Nephron (organoid): ENCODE measurements at regions not wholly inside any gene's neighbourhood (a gene's known extent, or its start where the extent isn't known, plus 50 kb on each side); places are given as distances from the start of the nearest gene placed in this dataset.
A peak's percentile ranks its signal among the peaks of the same experiment; 100 is the strongest.
"Not testable (repeated sequence)": the region's sequence is repeated elsewhere in the genome, so short reads cannot be mapped to it uniquely, and the experiment has no call there.

Source experiments
- H3K27ac Mint-ChIP-seq, 3 experiments: 2 replicates each; pipeline ENCODE4 v1.8.0; 2020; ENCODE audit warnings: mixed read lengths in 3 of 3, mild to moderate bottlenecking in 2 of 3, moderate library complexity in 1 of 3
- H3K27me3 Mint-ChIP-seq: 2 replicates; pipeline ENCODE4 v1.8.0; 2021; ENCODE audit warnings: low read depth, mild to moderate bottlenecking, moderate library complexity, mixed read lengths
- H3K36me3 Mint-ChIP-seq: 2 replicates; pipeline ENCODE4 v1.8.0; 2020; ENCODE audit warnings: low read depth, mixed read lengths
- H3K4me1 Mint-ChIP-seq: 2 replicates; pipeline ENCODE4 v1.8.0; 2020; ENCODE audit warnings: mixed read lengths
- H3K4me3 Mint-ChIP-seq, 3 experiments: 2 replicates each; pipeline ENCODE4 v1.8.0; 2020; ENCODE audit warnings: mild to moderate bottlenecking in 3 of 3, mixed read lengths in 3 of 3, moderate library complexity in 2 of 3
- H3K9me3 Mint-ChIP-seq: 2 replicates; pipeline ENCODE4 v1.8.0; 2020; ENCODE audit warnings: mixed read lengths
- TF ChIP-seq, protein P1 (sequence below), 3 experiments: fragments of 200-600 bp; sonication (generic); IDR thresholded peaks; one replicate each; pipeline ENCODE4 v1.5.0; 2021; ENCODE audit warnings: antibody characterized with exemption in 3 of 3; ENCODE audit not compliant: unreplicated experiment in 3 of 3

DNA sequence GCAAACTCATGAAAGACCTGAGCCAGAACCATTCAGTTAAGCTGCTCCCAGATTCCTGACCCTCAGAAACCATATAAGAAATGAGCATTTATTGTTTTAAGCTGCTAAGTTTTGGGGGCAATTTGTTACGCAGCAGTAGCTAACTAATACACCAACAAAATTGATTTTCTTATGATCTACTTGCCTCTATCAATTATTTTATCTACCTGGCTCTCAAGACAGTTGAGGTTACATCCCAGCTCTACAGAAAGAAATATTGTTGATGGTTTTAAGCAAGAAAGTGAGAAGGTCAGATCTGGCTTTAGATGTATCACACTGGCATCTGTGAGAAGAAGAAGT, 103.1 kb upstream of the MDM1 start:
- Mint-ChIP-seq H3K4me3 (no peak overlapping the region), H3K4me1 (peaks cover 50% of the 10 kb centered on the region), H3K9me3 (peaks cover 3% of the 10 kb centered on the region), H3K27ac (no peak overlapping the region), H3K36me3 (no peaks in the 10 kb centered on the region), H3K27me3 (no peaks in the 10 kb centered on the region)
- TF ChIP-seq, protein P1, sequence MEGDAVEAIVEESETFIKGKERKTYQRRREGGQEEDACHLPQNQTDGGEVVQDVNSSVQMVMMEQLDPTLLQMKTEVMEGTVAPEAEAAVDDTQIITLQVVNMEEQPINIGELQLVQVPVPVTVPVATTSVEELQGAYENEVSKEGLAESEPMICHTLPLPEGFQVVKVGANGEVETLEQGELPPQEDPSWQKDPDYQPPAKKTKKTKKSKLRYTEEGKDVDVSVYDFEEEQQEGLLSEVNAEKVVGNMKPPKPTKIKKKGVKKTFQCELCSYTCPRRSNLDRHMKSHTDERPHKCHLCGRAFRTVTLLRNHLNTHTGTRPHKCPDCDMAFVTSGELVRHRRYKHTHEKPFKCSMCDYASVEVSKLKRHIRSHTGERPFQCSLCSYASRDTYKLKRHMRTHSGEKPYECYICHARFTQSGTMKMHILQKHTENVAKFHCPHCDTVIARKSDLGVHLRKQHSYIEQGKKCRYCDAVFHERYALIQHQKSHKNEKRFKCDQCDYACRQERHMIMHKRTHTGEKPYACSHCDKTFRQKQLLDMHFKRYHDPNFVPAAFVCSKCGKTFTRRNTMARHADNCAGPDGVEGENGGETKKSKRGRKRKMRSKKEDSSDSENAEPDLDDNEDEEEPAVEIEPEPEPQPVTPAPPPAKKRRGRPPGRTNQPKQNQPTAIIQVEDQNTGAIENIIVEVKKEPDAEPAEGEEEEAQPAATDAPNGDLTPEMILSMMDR (IDR thresholded peaks at IDR 0.05; ENCODE audit: unreplicated experiment in 3 of 3): no peak

DNA sequence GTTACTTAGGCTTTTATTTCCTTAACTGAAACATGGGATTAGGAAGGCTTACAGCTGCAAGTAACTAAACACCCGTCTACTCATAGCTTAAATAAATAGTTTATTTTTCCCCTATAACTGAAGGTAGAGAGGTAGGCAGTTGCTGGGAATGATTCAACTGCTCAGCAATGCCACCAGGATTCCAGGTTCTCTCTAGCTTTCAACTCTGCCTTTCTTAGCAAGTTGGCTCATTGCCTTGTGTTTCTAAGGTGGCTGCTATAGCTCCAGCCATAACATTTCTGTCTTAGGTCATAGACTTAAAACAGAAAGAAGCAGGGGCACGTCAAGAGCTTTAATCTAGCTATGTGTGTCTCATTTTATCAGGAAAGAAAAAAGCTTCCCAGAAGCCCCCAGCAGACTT, 103.7 kb upstream of the MDM1 start:
- TF ChIP-seq, protein P1 (IDR thresholded peaks at IDR 0.05; ENCODE audit: unreplicated experiment in 3 of 3): no peak
- Mint-ChIP-seq H3K27me3 (no peaks in the 10 kb centered on the region), H3K4me3 (no peak overlapping the region), H3K27ac (no peak overlapping the region), H3K4me1 (peaks cover 51% of the 10 kb centered on the region), H3K9me3 (peaks cover 3% of the 10 kb centered on the region), H3K36me3 (no peaks in the 10 kb centered on the region)

DNA sequence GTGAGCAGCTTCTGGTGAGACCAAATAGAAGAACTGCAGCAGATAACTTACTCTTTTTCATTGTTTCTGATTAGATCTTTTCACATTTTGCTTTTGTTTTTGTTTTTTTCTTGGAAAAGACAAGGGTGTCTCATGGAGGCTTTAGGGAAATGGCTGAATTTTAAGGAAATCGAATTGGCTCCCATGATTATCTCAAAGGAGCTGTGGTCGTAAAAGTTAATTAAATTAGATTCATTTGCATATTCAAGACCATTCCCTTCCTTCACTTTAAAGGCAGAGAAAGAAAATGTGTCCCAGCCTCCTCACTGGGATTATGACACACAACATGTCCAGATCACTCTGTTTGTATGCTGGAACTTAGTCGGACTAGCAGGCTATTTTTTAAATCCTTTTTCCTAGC, 106.4 kb upstream of the MDM1 start:
- TF ChIP-seq, protein P1 (IDR thresholded peaks at IDR 0.05; ENCODE audit: unreplicated experiment in 3 of 3): no peak
- Mint-ChIP-seq H3K27ac (peak overlapping the region in 1 of 3 experiments; percentile 21), H3K4me3 (no peak overlapping the region), H3K36me3 (peaks cover 3% of the 10 kb centered on the region), H3K4me1 (peaks cover 39% of the 10 kb centered on the region), H3K9me3 (peaks cover 10% of the 10 kb centered on the region), H3K27me3 (no peaks in the 10 kb centered on the region)

DNA sequence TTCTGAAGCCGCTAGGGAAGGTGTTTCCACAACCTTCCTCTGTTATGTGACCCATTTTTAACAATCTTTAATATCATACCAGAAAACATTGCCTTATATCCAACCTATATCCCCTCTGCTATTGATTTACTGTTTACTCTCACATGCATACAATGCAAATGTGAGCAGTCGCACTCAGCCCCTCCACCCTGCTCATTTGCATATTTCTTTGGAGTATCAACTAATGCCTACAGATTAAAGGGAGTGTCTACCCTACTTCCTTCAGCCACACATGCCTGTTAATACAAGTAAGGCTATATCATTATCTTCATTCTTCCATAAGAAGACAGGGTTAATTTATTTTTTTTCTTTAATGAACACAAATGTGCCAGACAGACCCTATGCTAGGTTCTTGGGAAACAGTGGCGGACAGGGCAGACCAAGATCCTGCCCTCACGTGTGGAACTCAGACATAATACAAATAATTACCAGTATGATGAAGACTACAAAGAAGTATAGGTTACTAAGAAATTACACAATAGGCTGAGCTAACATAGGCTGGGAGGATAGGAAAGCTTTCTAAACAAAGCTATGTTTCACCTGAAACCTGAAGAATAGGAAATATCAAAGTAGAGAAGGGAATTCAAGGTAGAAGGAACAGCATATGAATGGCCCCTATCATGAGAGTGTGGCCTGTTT, 107.3 kb upstream of the MDM1 start:
- H3K27ac Mint-ChIP-seq: peak overlapping the region; percentile 16 to 28 (median 26)
- no peaks in the 10 kb centered on the region for H3K27me3 Mint-ChIP-seq
- no peak overlapping the region for H3K4me3 Mint-ChIP-seq
- TF ChIP-seq, protein P1 (IDR thresholded peaks at IDR 0.05; ENCODE audit: unreplicated experiment in 3 of 3): no peak
- H3K9me3 Mint-ChIP-seq: peaks cover 18% of the 10 kb centered on the region
- peaks cover 10% of the 10 kb centered on the region for H3K36me3 Mint-ChIP-seq
- H3K4me1 Mint-ChIP-seq: peaks cover 30% of the 10 kb centered on the region

DNA sequence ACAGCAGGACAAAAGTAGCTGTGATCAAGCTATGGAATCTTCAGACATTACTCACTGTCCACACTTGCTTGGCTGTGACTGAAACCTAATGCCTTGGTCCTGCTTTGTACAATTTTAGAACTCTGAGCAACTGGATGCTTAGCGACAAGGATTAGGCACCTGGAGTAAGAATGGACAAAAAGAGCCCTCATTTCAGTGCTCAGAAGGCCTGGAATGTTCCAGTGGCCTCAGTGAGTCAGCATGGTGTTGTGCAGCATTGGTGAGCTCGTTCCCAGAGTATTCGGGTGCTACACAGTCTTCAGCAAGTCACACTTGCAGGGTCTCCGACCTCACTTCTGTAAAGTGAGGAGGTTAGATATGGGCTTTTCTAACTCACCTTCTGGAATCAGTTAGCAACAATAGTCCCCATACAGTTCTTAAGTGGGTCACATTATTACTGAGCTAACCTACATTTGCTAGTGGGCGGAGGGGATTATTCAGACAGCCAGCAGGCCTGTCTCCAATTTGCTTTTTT, 108.0 kb upstream of the MDM1 start:
- TF ChIP-seq, protein P1 (IDR thresholded peaks at IDR 0.05; ENCODE audit: unreplicated experiment in 3 of 3): no peak
- Mint-ChIP-seq H3K36me3 (peaks cover 10% of the 10 kb centered on the region), H3K27ac (peak overlapping the region; percentile 16 to 28 (median 26)), H3K27me3 (no peaks in the 10 kb centered on the region), H3K4me3 (peak overlapping the region in 1 of 3 experiments; percentile 35), H3K9me3 (peaks cover 23% of the 10 kb centered on the region), H3K4me1 (peaks cover 28% of the 10 kb centered on the region)

DNA sequence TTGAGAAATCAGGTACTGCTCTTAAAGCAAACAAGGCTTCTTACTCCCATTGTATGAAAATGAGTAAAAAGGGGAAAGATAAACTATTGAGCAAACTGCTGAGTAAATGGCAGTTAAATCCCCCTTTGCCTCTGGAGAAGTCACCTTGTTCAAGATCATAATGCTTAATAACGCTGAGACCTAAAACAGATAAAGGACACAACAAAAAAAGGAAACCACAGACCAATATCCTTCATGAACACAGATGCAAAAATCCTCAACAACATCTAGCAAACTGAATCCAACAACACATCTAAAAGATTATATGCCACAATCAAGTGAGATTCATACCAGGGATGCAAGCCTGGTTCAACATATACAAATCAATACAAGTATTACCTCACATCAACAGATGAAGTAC, 109.0 kb upstream of the MDM1 start:
- H3K27me3 Mint-ChIP-seq: no peaks in the 10 kb centered on the region
- peaks cover 34% of the 10 kb centered on the region for H3K4me1 Mint-ChIP-seq
- H3K4me3 Mint-ChIP-seq: no peak overlapping the region
- peaks cover 10% of the 10 kb centered on the region for H3K36me3 Mint-ChIP-seq
- peak overlapping the region in 1 of 3 experiments; percentile 8 for H3K27ac Mint-ChIP-seq
- H3K9me3 Mint-ChIP-seq: peaks cover 20% of the 10 kb centered on the region
- TF ChIP-seq, protein P1 (IDR thresholded peaks at IDR 0.05; ENCODE audit: unreplicated experiment in 3 of 3): no peak

DNA sequence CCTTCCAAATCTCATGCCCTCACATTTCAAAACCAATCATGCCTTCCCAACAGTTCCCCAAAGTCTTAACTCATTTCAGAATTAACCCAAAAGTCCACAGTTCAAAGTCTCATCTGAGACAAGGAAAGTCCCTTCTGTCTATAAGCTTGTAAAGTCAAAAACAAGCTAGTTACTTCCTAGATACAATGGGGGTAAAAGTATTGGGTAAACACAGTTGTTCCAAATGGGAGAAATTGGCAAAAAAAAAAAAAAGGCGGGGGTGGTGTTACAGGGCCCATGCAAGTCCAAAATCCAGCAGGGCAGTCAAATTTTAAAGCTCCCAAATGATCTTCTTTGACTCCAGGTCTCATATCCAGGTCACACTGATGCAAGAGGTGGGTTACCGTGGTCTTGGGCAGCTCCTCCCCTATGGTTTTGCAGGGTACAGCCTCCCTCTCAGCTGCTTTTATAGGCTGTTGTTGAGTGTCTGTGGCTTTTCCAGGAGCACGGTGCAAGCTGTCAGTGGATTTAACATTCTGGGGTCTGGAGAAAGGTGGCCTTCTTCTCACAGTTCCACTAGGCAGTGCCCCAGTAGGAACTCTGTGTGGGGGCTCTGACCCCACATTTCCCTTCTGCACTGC, 110.3 kb upstream of the MDM1 start:
- H3K27ac Mint-ChIP-seq, H3K27me3 Mint-ChIP-seq: not testable (repeated sequence)

DNA sequence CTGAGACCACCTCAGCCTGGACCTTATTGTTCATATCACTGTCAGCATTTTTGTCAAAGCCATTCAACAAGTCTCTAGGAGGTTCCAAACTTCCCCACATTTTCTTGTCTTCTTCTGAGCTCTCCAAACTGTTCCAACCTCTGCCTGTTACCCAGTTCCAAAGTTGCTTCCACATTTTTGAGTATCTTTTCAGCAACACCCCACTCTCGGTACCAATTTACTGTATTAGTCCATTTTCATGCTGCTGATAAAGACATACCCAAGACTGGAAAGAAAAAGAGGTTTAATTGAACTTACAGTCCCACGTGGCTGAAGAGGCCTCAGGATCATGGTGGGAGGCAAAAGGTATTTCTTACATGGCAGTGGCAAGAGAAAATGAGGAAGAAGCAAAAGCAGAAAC, 111.5 kb upstream of the MDM1 start:
- not testable (repeated sequence) for H3K36me3 Mint-ChIP-seq, H3K4me3 Mint-ChIP-seq, H3K27ac Mint-ChIP-seq, H3K27me3 Mint-ChIP-seq
- Mint-ChIP-seq H3K9me3 (peaks cover 20% of the 10 kb centered on the region), H3K4me1 (peaks cover 39% of the 10 kb centered on the region)

More for the DNA sequence above, 110.3 kb upstream of the MDM1 start:
- not testable (repeated sequence) for H3K36me3 Mint-ChIP-seq, H3K4me3 Mint-ChIP-seq
- H3K9me3 Mint-ChIP-seq: peaks cover 20% of the 10 kb centered on the region
- H3K4me1 Mint-ChIP-seq: peaks cover 39% of the 10 kb centered on the region
